ENCODE measurements at regions not wholly inside any gene's neighbourhood (a gene's known extent, or its start where the extent isn't known, plus 50 kb on each side); places are given as distances from the start of the nearest gene placed in this dataset.

- TF ChIP-seq CTCF (IDR thresholded peaks at IDR 0.05; ENCODE audit: insufficient read depth, low read length) (no peak), GABPA (IDR thresholded peaks at IDR 0.05; ENCODE audit: low read depth) (no peak), REST (IDR thresholded peaks at IDR 0.05; ENCODE audit: insufficient replicate concordance, low read depth) (no peak), POLR2AphosphoS5 (IDR thresholded peaks at IDR 0.05; ENCODE audit: low read depth) (no peak)
Observed at GRCh38 chr14:29993143-29993542, 65.5 kb upstream of the PRKD1 start.

Data from HL-60 (cell line).